ENCODE measurements at regions not wholly inside any gene's neighbourhood (a gene's known extent, or its start where the extent isn't known, plus 50 kb on each side); places are given as distances from the start of the nearest gene placed in this dataset.

DNA sequence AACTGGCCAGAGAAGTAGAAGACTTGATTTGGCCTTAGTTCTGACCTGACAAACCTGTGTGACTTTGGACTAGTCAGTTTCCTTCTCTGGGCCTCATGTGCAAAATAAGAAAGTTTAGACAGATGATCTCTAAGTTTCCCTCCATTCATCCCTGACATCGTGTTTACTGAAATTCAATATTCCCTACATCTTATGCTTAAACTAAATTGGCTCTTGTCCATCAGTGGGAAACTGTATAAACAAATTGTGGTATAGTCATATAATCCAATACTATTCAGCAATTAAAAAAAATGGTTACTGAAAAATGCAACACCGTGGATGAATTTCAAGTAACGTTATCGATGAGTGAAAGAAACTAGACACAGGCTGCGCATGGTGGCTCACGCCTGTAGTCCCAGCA lies 64.4 kb upstream of the HRH1 start:
- no peak for DNase-seq
- in situ Hi-C loops (cut with MboI; ENCODE audit: low pct_unique_long_range_greater_than_20kb, low sequenced_read_pairs) = no loop called here

DNA sequence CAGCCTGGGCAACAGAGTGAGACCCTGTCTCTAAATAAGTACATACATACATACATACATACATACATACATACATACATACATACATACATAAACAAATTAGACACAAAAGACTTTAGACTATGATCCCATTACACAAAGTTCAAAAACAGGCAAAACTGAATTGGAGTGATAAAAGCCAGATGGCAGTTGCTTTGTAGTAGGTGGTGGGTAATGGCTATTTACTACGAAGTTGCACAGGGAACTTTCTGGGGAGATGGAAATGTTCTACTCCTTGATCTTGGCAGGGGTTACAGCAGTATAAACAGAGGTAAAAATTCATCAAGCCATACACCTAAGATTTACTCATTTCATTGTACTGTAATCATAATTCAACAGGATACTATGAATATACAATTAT lies 63.7 kb upstream of the HRH1 start:
- no peak for DNase-seq
- in situ Hi-C loops (cut with MboI; ENCODE audit: low pct_unique_long_range_greater_than_20kb, low sequenced_read_pairs) = no loop called here

DNA sequence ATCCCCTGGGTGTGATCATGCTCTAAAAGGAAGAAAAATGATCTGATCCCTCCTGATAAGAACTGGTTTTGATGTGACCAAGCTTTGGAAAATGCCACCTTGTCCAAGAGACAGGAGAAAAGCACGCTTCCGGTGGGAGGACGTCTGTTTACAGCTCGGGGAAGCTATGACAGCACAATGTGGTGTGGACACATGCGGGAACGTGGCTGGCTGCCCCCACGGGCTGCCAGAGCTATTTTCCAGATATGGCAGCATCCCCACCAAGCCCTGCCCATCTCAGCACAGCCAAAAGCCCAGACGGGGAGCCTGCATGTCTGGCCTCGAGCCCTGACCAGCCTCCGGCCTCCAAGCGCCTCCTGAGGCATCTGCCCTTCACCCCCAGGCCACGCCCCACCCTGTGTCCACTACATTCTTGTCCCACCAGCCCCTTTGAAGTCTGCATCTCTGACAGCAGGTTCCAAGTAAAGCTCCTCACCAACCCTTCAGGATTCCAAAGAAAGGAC lies 63.2 kb upstream of the HRH1 start:
- DNase-seq = no peak
- in situ Hi-C loops (cut with MboI; ENCODE audit: low pct_unique_long_range_greater_than_20kb, low sequenced_read_pairs) = no loop called here

DNA sequence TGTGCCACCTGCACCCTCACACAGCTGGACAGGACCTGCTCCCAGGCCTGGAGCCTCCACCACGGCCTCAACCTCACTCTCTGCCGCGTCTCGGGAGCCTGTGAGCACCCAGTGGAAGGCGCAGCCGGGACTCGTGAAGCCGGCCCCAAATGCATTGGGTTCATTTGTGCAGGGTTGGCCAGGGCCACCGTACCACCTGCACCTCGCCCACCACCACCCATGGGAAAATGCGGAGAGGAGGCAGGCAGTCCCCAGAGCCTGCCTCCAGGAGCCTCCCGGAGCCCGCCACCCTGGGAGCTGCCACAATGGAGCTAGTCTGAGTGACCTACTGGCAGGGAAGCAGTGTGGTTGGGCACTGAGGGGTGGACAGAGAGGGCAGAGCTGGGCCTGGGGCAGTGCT lies 62.5 kb upstream of the HRH1 start:
- DNase-seq = no peak
- in situ Hi-C loops (cut with MboI; ENCODE audit: low pct_unique_long_range_greater_than_20kb, low sequenced_read_pairs) = no loop called here

DNA sequence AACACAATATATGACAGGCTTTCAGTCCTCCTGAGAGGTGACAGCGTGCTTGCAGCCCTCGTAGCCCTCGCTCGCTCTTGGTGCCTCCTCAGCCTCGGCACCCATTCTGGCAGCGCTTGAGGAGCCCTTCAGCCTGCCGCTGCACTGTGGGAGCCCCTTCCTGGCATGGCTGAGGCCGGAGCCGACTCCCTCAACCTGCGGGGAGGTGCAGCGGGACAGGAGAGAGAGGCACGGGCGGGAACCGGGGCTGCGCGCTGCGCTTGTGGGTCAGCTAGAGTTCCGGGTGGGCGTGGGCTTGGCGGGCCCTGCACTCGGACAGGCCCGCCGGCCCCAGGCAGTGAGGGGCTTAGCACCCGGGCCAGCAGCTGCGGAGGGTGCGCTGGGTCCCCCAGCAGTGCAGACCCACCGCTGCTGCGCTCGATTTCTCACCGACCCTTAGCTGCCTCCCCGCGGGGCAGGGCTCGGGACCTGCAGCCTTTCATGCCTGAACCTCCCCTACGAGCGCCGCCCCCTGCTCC lies 60.4 kb upstream of the HRH1 start:
- in situ Hi-C loops (cut with MboI; ENCODE audit: low pct_unique_long_range_greater_than_20kb, low sequenced_read_pairs) = no loop called here
- DNase-seq = no peak

DNA sequence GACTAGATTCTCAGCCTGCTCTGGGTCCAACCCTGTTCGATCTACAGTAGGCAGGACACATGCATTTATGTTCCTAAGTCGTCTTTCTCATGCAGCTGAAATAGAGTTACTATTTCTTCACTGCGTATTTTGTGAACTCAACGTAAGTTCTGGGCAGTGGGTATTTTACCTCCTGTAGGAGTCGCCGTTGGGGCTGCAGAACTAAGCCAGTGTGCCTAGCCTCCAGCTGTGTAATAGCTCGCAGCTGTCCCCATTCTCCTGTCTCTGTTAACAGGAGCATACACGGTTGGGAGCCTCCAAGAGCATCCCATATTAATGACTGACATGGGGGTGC lies 58.4 kb upstream of the HRH1 start:
- in situ Hi-C loops (cut with MboI; ENCODE audit: low pct_unique_long_range_greater_than_20kb, low sequenced_read_pairs) = no loop called here
- DNase-seq = peak; percentile 5

DNA sequence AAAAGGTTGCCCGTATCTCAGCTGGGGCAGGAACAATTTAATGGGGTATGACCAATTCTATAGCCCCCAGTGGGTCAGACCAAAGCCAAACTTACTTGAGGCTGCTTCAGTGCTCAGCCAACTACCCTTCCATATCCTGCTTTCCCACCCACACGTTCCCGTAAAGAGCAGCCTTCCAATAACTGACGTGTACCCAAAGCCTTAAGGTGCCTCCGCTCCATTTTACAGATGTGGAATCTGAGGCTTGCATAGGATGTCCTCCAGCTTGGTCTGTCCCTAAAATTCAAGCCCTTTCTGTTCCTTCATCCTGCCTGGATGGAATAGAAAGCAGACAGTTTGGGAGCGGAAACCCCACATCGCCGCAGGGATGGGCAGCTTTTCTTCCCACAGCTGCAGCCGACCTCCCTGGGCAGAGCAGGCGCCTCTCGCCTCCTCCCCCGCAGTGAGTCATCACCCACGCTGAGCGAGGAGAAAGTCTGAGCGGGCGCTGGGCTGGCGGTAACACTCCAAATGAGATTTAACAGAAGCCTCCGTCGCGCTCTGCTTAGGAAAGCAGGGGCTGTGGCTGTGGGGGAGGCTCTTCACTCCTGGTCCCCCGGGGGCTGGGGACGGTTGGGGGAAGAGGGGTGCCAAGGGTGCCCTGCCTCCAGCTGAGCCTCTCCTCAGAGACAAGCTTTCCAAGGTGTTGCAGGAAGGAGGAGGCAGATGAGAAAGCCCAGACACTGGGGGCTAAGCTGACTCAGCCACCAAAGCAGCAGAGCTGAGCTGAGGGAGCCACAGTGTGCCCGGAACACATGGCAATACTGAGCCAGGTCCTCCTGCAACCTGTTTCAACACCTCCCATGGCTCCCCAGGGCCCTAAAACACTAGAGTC lies 57.8 kb upstream of the HRH1 start:
- DNase-seq = peak; percentile 84
- in situ Hi-C loops (cut with MboI; ENCODE audit: low pct_unique_long_range_greater_than_20kb, low sequenced_read_pairs) = no loop called here

DNA sequence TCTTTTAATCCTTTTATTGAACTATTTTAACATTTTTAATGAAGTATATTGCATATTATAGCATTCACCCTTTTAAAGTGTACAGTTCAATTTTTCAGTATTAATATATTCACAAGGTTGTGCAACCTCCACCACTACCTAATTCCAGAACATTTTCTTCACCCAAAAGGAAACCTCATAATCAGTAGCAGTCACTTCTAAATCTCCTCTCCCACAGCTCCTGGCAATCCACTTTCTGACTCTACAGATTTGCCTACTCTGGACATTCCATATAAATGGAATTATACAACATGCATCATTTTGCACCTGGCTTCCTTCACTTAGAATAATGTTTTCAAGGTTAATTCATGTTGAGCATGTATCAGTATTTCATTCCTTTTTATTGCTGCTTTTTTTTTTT lies 55.0 kb upstream of the HRH1 start:
- no peak for DNase-seq
- in situ Hi-C loops (cut with MboI; ENCODE audit: low pct_unique_long_range_greater_than_20kb, low sequenced_read_pairs) = no loop called here
